GM19035 (cell line): ENCODE measurements at regions not wholly inside any gene's neighbourhood (a gene's known extent, or its start where the extent isn't known, plus 50 kb on each side); places are given as distances from the start of the nearest gene placed in this dataset.

Source experiments
- ATAC-seq: cut with Tn5 transposase; IDR thresholded peaks from one replicate; pipeline ENCODE4 v1.9.1; 2021; ENCODE audit not compliant: unreplicated experiment

GRCh38 chr5:29995154-29995553 lies 1198.3 kb upstream of the CDH6 start:
- ATAC-seq, result no peak

- ATAC-seq, result no peak
These were observed 1199.0 kb upstream of the CDH6 start for GRCh38 chr5:29994519-29994918.

- ATAC-seq, result no peak
These were observed 1200.2 kb upstream of the CDH6 start for GRCh38 chr5:29993286-29993685.

DNA sequence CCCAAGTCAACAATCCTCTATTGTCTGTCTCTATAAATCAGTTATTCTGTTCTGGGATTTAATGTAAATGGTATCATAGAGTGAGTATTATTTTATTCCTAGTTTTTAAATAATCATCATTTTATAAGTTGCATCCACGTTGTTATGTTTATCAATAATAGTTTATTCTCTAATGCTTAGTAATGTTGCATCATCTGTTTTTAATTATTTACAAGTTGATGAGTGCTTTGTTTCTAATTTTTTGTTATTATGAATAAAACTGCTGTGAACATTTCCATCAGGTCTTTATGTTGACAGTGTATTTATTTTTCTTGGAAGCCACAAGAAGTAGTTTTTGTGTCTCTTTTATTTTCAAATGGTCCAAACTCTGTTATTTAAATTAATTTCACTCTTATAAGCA lies 1201.2 kb upstream of the CDH6 start:
- ATAC-seq, result no peak

GRCh38 chr5:29990681-29991080 lies 1202.8 kb upstream of the CDH6 start:
- no peak for ATAC-seq

- no peak for ATAC-seq
These were observed 1209.3 kb upstream of the CDH6 start for GRCh38 chr5:29984156-29984540.

DNA sequence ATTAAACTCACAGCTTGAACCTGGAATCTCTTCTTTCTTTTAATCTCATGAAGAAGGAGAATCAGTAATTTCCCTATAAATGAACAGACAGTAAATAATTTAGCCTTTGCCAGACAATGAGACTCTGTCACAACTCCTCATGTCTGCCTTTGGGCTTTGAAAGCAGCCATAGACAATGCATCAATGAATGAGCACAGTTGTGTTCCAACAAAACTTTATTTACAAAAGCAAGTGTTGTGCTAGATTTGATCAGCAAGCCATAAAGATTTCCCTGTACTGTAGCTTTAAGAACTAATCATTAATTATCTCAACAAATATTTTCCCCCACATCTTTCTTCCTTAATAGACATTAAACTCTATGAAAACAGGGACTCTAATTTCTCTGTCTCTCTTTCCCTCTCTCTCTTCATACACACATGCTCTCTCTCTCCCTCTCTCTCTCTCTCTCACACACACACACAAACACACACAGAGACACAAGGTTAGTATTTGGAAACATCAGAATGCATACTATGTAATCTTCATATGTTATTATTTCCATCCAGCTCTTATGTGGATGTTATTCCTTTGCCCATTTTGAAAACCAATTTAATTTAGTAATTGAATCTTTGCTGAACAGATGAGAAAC lies 1209.8 kb upstream of the CDH6 start:
- ATAC-seq, result no peak

GRCh38 chr5:29982457-29982856 lies 1211.0 kb upstream of the CDH6 start:
- ATAC-seq, result no peak

- no peak for ATAC-seq
These were observed 1220.9 kb upstream of the CDH6 start for GRCh38 chr5:29972597-29972996.

GRCh38 chr5:29963956-29964355 lies 1229.5 kb upstream of the CDH6 start:
- ATAC-seq, result no peak

- no peak for ATAC-seq
These were observed 1233.2 kb upstream of the CDH6 start for GRCh38 chr5:29960323-29960722.

GRCh38 chr5:29950416-29951145 lies 1242.9 kb upstream of the CDH6 start:
- no peak for ATAC-seq

DNA sequence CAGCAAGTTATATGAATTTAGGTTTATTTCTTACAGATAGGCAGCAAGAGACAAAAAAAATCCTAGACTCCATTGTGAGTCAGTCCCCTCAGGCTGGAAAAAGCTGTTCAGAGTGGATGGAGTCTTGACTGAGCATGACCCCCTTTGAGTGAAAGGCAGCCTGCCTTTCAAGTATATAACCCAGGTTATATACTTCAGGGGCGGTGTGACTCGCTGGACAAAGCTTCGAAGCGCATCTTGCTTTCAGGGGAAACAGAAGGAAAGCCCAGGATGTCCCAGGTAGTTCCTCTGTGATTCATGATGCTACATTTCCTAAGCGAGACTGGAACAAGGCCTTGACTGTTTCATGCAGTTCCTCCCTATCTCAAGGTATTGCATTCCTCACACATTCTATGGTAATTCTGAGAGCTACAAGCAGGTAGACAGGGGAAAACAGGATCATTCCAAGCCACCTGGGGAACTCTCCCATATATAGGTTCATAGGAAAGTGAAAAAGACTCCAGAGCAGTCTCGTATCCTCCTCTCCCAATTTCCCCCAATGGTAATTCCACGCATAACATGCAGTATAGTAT lies 1244.1 kb upstream of the CDH6 start:
- no peak for ATAC-seq

DNA sequence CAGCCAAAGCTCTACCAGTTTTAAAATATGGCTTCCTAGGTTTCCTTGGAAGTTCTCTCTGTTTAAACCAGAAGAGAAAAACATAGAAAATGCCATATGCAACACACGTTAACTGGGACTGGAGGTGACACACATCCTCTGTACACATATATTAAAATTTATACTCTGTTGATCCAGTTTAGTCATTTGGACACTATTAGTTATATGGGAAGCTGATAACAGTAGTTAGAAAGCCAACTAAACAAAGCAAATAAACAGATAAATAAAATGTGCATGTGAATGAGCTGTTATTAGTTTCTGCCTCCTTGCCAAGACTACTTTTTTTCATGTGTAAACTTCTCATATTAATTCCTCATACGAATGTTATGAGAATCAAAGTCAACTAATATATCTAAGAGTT lies 1249.2 kb upstream of the CDH6 start:
- no peak for ATAC-seq

- ATAC-seq, result no peak
These were observed 1251.4 kb upstream of the CDH6 start for GRCh38 chr5:29942089-29942488.

- ATAC-seq, result no peak
These were observed 1253.5 kb upstream of the CDH6 start for GRCh38 chr5:29939988-29940387.

DNA sequence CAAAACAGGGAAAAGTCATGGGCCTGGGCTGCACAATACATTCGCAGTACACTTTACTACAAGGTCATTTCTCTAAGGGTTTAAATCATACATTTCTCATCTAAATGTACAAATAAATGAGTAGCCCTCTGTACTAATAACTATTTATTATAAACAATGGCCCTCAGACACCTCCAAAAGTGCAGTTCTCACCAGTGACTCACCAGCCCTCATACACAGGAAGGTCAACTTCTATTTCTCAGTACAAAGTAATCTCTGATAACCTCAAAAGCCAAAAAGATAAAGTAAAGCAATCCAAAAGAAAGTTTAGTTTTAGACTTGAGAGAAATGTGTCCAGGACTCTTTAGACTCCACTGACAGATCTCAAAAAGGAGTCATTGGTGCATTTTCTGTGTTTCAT lies 1258.1 kb upstream of the CDH6 start:
- no peak for ATAC-seq

DNA sequence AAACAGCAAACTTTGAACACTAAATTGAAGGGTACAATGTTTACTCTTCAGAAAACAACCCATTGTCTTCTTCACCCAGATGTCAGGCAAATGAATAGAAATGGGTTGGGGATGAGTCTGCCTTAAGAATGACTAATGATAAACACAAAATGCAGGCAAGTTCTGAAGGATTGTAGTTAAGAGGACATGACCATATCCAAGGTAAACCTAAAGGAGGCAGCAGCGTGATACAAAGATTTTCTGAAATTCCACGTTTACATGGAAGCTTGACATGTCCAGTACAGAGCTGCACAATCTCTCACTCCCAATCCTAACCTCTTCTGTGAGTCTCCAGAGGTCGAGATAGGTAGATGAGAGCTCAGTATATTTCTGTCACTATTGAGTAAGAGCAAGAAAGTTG lies 1263.2 kb upstream of the CDH6 start:
- no peak for ATAC-seq

DNA sequence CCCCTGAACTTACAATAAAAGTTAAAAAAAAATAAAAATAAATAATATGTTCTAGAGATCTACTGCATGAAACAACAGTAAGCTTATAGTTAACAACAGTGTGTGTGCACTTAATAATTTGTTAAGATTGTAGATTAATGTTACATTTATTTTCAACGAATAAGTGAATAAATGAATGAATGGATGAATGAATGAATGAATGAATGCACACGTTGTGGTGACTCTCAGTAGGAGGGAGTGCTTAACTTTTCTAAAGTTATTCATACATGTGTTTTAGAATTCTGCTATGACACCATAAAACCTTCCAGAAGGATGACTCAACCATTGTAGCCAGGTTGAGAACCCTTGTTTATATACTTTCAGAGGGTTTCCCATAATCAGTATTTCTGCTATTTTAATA lies 1269.4 kb upstream of the CDH6 start:
- ATAC-seq, result no peak

- no peak for ATAC-seq
These were observed 1287.7 kb upstream of the CDH6 start for GRCh38 chr5:29905626-29906353.

DNA sequence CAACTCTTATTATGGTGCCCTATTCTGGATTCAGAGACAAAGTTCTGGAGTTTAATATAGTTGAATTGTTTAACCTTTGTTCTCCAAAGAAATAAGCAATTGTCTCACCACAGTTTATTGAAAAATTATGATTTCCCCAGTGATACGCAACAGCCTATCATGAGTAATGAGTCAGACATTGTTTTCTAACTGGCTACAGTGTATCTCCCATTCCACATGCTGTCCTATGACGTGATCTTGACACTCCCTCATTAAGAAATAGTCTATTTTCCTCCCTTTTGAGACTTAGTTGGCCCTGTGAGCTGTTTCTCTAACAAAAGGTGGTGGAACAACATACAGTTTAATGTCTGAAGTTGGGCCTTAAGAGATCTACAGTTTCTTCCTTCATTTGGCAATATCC lies 1290.6 kb upstream of the CDH6 start:
- ATAC-seq, result no peak

DNA sequence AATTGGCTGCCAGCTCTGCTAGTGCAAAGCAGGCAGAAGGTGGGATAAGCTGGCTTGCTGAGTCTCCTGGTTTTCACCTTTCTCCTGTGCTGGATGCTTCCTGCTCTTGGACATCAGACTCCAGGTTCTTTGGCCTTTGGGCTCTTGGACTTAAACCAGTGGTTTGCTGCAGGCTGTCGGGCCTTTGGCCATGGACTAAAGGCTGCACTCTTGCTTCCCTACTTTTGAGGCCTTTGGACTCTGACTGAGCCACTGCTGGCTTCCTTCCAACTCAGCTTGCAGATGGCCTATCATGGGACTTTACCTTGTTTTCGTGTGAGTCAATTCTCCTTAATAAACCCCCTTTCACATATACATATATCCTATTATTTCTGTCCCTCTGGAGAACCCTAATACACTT lies 1293.9 kb upstream of the CDH6 start:
- ATAC-seq, result no peak
